ENCODE measurements at regions not wholly inside any gene's neighbourhood (a gene's known extent, or its start where the extent isn't known, plus 50 kb on each side); places are given as distances from the start of the nearest gene placed in this dataset.

DNA sequence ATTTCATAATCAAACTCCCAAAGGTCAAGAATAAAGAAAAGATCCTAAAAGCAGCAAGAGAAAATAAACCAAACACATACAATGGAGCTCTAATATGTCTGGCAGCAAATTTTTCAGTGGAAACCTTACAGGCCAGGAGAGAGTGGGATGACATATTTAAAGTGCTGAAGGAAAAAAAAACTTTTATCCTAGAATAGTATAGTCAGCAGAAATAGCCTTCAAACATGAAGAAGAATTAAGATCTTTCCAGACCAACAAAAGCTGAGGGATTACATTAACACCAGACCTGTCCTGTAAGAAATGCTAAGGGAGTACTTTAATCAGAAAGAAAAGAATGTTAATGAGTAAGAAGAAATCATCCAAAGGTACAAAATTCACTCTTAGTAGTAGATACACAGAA is 215.7 kb upstream of the IGF1 start:
- TF ChIP-seq, protein P1, sequence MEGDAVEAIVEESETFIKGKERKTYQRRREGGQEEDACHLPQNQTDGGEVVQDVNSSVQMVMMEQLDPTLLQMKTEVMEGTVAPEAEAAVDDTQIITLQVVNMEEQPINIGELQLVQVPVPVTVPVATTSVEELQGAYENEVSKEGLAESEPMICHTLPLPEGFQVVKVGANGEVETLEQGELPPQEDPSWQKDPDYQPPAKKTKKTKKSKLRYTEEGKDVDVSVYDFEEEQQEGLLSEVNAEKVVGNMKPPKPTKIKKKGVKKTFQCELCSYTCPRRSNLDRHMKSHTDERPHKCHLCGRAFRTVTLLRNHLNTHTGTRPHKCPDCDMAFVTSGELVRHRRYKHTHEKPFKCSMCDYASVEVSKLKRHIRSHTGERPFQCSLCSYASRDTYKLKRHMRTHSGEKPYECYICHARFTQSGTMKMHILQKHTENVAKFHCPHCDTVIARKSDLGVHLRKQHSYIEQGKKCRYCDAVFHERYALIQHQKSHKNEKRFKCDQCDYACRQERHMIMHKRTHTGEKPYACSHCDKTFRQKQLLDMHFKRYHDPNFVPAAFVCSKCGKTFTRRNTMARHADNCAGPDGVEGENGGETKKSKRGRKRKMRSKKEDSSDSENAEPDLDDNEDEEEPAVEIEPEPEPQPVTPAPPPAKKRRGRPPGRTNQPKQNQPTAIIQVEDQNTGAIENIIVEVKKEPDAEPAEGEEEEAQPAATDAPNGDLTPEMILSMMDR (IDR thresholded peaks at IDR 0.05): no peak
- TF ChIP-seq POLR2A (IDR thresholded peaks at IDR 0.05): no peak

Measured in lower leg skin (tissue), 3 donors.